AG04450 (cell line): ENCODE measurements at regions not wholly inside any gene's neighbourhood (a gene's known extent, or its start where the extent isn't known, plus 50 kb on each side); places are given as distances from the start of the nearest gene placed in this dataset.

Source experiments
- CTCF ChIA-PET: fragments of 300-600, 350-600 bp; formaldehyde crosslinking; extraction: SDS; loops from one replicate; lab custom pipeline; 2022; ENCODE audit warnings: antibody characterized with exemption, inconsistent platforms; lab: Charles Lee
- POLR2A ChIA-PET: fragments of 350-600 bp; formaldehyde crosslinking; extraction: SDS; loops from one replicate; lab custom pipeline; 2021; ENCODE audit warnings: antibody characterized with exemption, inconsistent platforms; lab: Yijun Ruan, JAX
- DNase-seq: peaks from one replicate; pipeline ENCODE4 v3.0.0-alpha.2; 2011; ENCODE audit warnings: low read depth, low spot score
- H3K27ac ChIP-seq: one replicate; pipeline ENCODE4 v1.5.1; 2012; ENCODE audit warnings: low read depth, low read length, control low read depth
- H3K27me3 ChIP-seq: one replicate; pipeline ENCODE4 v1.6.0; 2012; ENCODE audit warnings: low read length; ENCODE audit not compliant: control insufficient read depth, insufficient read depth
- H3K4me3 ChIP-seq: 2 replicates; pipeline ENCODE4 v1.5.1; 2011; ENCODE audit warnings: mild to moderate bottlenecking, low read depth, low read length, control low read depth
- H3K9me3 ChIP-seq: 2 replicates; pipeline ENCODE4 v1.5.1; 2012; ENCODE audit warnings: low read length; ENCODE audit not compliant: control insufficient read depth, insufficient read depth
- CTCF ChIP-seq: IDR thresholded peaks from 2 replicates; pipeline ENCODE4 v1.5.1; 2011; ENCODE audit warnings: low read depth, low read length, control low read depth, inconsistent platforms

DNA sequence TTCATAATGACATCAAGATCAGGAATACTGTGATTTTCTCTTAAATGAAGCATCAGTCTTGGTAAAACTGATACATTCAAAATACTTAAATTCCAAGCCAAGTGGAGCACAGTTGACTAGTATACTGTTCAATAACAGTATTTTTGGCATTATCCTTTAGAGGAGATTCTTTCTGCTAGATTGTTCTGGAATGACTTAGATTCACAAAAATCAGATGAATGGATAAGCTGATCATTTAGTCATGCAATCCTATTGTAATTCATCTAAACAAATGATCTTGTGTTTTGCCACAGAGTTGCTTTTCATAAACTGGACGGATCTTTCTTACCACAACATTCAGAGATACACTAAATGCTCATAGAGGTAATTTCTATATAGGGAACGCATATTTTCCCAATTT, 232.0 kb downstream of the CXXC4 start:
- DNase-seq = no peak
- Histone ChIP-seq H3K27me3 (no peaks in the 10 kb centered on the region), H3K27ac (no peak overlapping the region), H3K4me3 (no peak overlapping the region), H3K9me3 (no peaks in the 10 kb centered on the region)
- no peak for TF ChIP-seq CTCF
- CTCF ChIA-PET = no interaction called here
- POLR2A ChIA-PET = no interaction called here

GRCh38 chr4:104248726-104249125, 246.0 kb downstream of the CXXC4 start:
- no peaks in the 10 kb centered on the region for H3K27me3 ChIP-seq
- POLR2A ChIA-PET = no interaction called here
- DNase-seq = no peak
- H3K9me3 ChIP-seq = peaks cover 13% of the 10 kb centered on the region
- H3K4me3 ChIP-seq = no peak overlapping the region
- no peak overlapping the region for H3K27ac ChIP-seq
- TF ChIP-seq CTCF = no peak
- CTCF ChIA-PET = no interaction called here

GRCh38 chr4:104235967-104236366, 258.7 kb downstream of the CXXC4 start:
- Histone ChIP-seq H3K4me3 (no peak overlapping the region), H3K9me3 (peaks cover 6% of the 10 kb centered on the region), H3K27me3 (no peaks in the 10 kb centered on the region), H3K27ac (no peak overlapping the region)
- no peak for TF ChIP-seq CTCF
- DNase-seq = no peak
- POLR2A ChIA-PET = no interaction called here
- CTCF ChIA-PET = no interaction called here

- DNase-seq = no peak
- Histone ChIP-seq H3K27ac (no peak overlapping the region), H3K27me3 (no peaks in the 10 kb centered on the region), H3K4me3 (no peak overlapping the region), H3K9me3 (peaks cover 2% of the 10 kb centered on the region; the same call in 1 of the 2 replicates)
- ChIA-PET CTCF (no interaction called here), POLR2A (no interaction called here)
- no peak for TF ChIP-seq CTCF
These were observed 277.2 kb downstream of the CXXC4 start for GRCh38 chr4:104217526-104217925.

- Histone ChIP-seq H3K27me3 (no peaks in the 10 kb centered on the region), H3K4me3 (no peak overlapping the region), H3K9me3 (no peaks in the 10 kb centered on the region), H3K27ac (no peak overlapping the region)
- ChIA-PET CTCF (no interaction called here), POLR2A (no interaction called here)
- no peak for TF ChIP-seq CTCF
- DNase-seq = no peak
These were observed 283.0 kb downstream of the CXXC4 start for GRCh38 chr4:104211657-104212056.
